HepG2 (cell line): ENCODE measurements at regions not wholly inside any gene's neighbourhood (a gene's known extent, or its start where the extent isn't known, plus 50 kb on each side); places are given as distances from the start of the nearest gene placed in this dataset.

Experiments
- FOXM1 ChIP-seq: sonication (generic); formaldehyde crosslinking; IDR thresholded peaks from 2 replicates; pipeline ENCODE4 v1.5.0; 2020; ENCODE audit warnings: missing genetic modification reagents
- HNF4A ChIP-seq: sonication (generic); formaldehyde crosslinking; IDR thresholded peaks from 2 replicates; pipeline ENCODE4 v1.4.0; 2020; ENCODE audit warnings: missing genetic modification reagents
- MYPOP ChIP-seq: sonication (generic); formaldehyde crosslinking; IDR thresholded peaks from 2 replicates; pipeline ENCODE4 v1.8.1; 2023; ENCODE audit warnings: mild to moderate bottlenecking, moderate library complexity, missing genetic modification reagents
- PAWR ChIP-seq: sonication (generic); formaldehyde crosslinking; IDR thresholded peaks from 2 replicates; pipeline ENCODE4 v1.4.0; 2020; ENCODE audit warnings: missing genetic modification reagents, mild to moderate bottlenecking, borderline replicate concordance
- PRMT3 ChIP-seq: sonication (generic); formaldehyde crosslinking; IDR thresholded peaks from 2 replicates; pipeline ENCODE4 v1.8.1; 2022; ENCODE audit warnings: low read depth, mild to moderate bottlenecking, moderate library complexity, missing genetic modification reagents, borderline replicate concordance
- RARA ChIP-seq: IDR thresholded peaks from 2 replicates; pipeline ENCODE4 v1.6.1; 2016; ENCODE audit warnings: missing genetic modification reagents, missing compliant biosample characterization
- RELA ChIP-seq: sonication (generic); formaldehyde crosslinking; IDR thresholded peaks from 2 replicates; pipeline ENCODE4 v1.4.0; 2020; ENCODE audit warnings: missing genetic modification reagents
- THYN1 ChIP-seq: sonication (generic); formaldehyde crosslinking; IDR thresholded peaks from 2 replicates; pipeline ENCODE4 v1.8.1; 2023; ENCODE audit warnings: low read depth, mild to moderate bottlenecking, moderate library complexity, missing genetic modification reagents, borderline replicate concordance
- TP53 ChIP-seq: sonication (generic); formaldehyde crosslinking; conservative IDR thresholded peaks from 2 replicates; pipeline ENCODE4 v1.4.0; 2020; ENCODE audit warnings: missing genetic modification reagents
- ZBED4 ChIP-seq: sonication (generic); formaldehyde crosslinking; IDR thresholded peaks from 2 replicates; pipeline ENCODE4 v1.4.0; 2020; ENCODE audit warnings: missing genetic modification reagents, borderline replicate concordance
- ZC3H13 ChIP-seq: sonication (generic); formaldehyde crosslinking; IDR thresholded peaks from 2 replicates; pipeline ENCODE4 v1.8.1; 2023; ENCODE audit warnings: mild to moderate bottlenecking, missing genetic modification reagents, moderate library complexity
- ZFX ChIP-seq: sonication (generic); formaldehyde crosslinking; IDR thresholded peaks from 2 replicates; pipeline ENCODE4 v1.4.0; 2020; ENCODE audit warnings: mild to moderate bottlenecking, low read depth, missing genetic modification reagents, moderate library complexity
- ZNF407 ChIP-seq: sonication (generic); formaldehyde crosslinking; IDR thresholded peaks from one replicate; pipeline ENCODE4 v1.5.1; 2020; ENCODE audit warnings: mild to moderate bottlenecking, missing genetic modification reagents; ENCODE audit errors: not compliant biosample characterization
- ZNF501 ChIP-seq: sonication (generic); formaldehyde crosslinking; IDR thresholded peaks from 2 replicates; pipeline ENCODE4 v1.5.1; 2020; ENCODE audit warnings: mild to moderate bottlenecking, moderate library complexity, missing genetic modification reagents
- ZNF577 ChIP-seq: sonication (generic); formaldehyde crosslinking; IDR thresholded peaks from 2 replicates; pipeline ENCODE4 v1.4.0; 2020; ENCODE audit warnings: mild to moderate bottlenecking, low read depth, missing genetic modification reagents, borderline replicate concordance

- TF ChIP-seq ZBED4 (CRISPR knock-in tag) (no peak), RARA (CRISPR knock-in tag) (no peak), ZNF501 (CRISPR knock-in tag) (no peak), ZNF577 (CRISPR knock-in tag) (no peak), ZFX (CRISPR knock-in tag) (0 out of 2 replicates have a peak, but pooled peaks have one; percentile 27), MYPOP (CRISPR knock-in tag) (no peak), TP53 (CRISPR knock-in tag) (no peak), FOXM1 (CRISPR knock-in tag) (no peak), ZC3H13 (no peak), ZNF407 (CRISPR knock-in tag) (no peak), RELA (no peak), PAWR (no peak), PRMT3 (CRISPR knock-in tag) (no peak), HNF4A (CRISPR knock-in tag) (peak; percentile 68), THYN1 (CRISPR knock-in tag) (no peak)
Observed at GRCh38 chr9:91065231-91066041, 263.8 kb downstream of the SYK start (continued).
